ENCODE measurements at regions not wholly inside any gene's neighbourhood (a gene's known extent, or its start where the extent isn't known, plus 50 kb on each side); places are given as distances from the start of the nearest gene placed in this dataset.

GRCh38 chr7:52026140-52026539 lies 709.5 kb upstream of the COBL start:
- intact Hi-C loops (cut with micrococcal nuclease): no loop called here
- Histone ChIP-seq H3K27me3 (ENCODE audit: low read depth) (no peaks in the 10 kb centered on the region), H3K4me3 (no peak overlapping the region), H3K36me3 (no peaks in the 10 kb centered on the region), H3K9me3 (replicated peaks) (no peaks in the 10 kb centered on the region), H3K27ac (replicated peaks) (no peak overlapping the region), H3K4me1 (no peaks in the 10 kb centered on the region)
- TF ChIP-seq, protein P1, sequence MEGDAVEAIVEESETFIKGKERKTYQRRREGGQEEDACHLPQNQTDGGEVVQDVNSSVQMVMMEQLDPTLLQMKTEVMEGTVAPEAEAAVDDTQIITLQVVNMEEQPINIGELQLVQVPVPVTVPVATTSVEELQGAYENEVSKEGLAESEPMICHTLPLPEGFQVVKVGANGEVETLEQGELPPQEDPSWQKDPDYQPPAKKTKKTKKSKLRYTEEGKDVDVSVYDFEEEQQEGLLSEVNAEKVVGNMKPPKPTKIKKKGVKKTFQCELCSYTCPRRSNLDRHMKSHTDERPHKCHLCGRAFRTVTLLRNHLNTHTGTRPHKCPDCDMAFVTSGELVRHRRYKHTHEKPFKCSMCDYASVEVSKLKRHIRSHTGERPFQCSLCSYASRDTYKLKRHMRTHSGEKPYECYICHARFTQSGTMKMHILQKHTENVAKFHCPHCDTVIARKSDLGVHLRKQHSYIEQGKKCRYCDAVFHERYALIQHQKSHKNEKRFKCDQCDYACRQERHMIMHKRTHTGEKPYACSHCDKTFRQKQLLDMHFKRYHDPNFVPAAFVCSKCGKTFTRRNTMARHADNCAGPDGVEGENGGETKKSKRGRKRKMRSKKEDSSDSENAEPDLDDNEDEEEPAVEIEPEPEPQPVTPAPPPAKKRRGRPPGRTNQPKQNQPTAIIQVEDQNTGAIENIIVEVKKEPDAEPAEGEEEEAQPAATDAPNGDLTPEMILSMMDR (IDR thresholded peaks at IDR 0.05; ENCODE audit: borderline replicate concordance): no peak
- DNase-seq: no peak

- TF ChIP-seq, protein P1 (IDR thresholded peaks at IDR 0.05; ENCODE audit: borderline replicate concordance): no peak
- Histone ChIP-seq H3K27ac (replicated peaks) (no peak overlapping the region), H3K9me3 (replicated peaks) (peaks cover 6% of the 10 kb centered on the region), H3K27me3 (ENCODE audit: low read depth) (no peaks in the 10 kb centered on the region), H3K4me3 (no peak overlapping the region), H3K36me3 (no peaks in the 10 kb centered on the region), H3K4me1 (no peaks in the 10 kb centered on the region)
- DNase-seq: no peak
- intact Hi-C loops (cut with micrococcal nuclease): no loop called here
Measured at GRCh38 chr7:52021343-52021742, 704.7 kb upstream of the COBL start.

- TF ChIP-seq, protein P1 (IDR thresholded peaks at IDR 0.05; ENCODE audit: borderline replicate concordance): no peak
- H3K36me3 ChIP-seq: no peaks in the 10 kb centered on the region
- H3K9me3 ChIP-seq (replicated peaks): peaks cover 6% of the 10 kb centered on the region
- no peak overlapping the region for H3K27ac ChIP-seq (replicated peaks)
- intact Hi-C loops (cut with micrococcal nuclease): no loop called here
- no peaks in the 10 kb centered on the region for H3K4me1 ChIP-seq
- DNase-seq: no peak
- no peak overlapping the region for H3K4me3 ChIP-seq
- no peaks in the 10 kb centered on the region for H3K27me3 ChIP-seq (ENCODE audit: low read depth)
Measured at GRCh38 chr7:52018680-52019054, 702.1 kb upstream of the COBL start.

- no peaks in the 10 kb centered on the region for H3K36me3 ChIP-seq
- H3K4me3 ChIP-seq: no peak overlapping the region
- intact Hi-C loops (cut with micrococcal nuclease): no loop called here
- TF ChIP-seq, protein P1 (IDR thresholded peaks at IDR 0.05; ENCODE audit: borderline replicate concordance): peak; percentile 32
- no peak for DNase-seq
- H3K9me3 ChIP-seq (replicated peaks): peaks cover 6% of the 10 kb centered on the region
- no peaks in the 10 kb centered on the region for H3K27me3 ChIP-seq (ENCODE audit: low read depth)
- H3K27ac ChIP-seq (replicated peaks): no peak overlapping the region
- no peaks in the 10 kb centered on the region for H3K4me1 ChIP-seq
Measured at GRCh38 chr7:52017802-52018679, 701.4 kb upstream of the COBL start.

DNA sequence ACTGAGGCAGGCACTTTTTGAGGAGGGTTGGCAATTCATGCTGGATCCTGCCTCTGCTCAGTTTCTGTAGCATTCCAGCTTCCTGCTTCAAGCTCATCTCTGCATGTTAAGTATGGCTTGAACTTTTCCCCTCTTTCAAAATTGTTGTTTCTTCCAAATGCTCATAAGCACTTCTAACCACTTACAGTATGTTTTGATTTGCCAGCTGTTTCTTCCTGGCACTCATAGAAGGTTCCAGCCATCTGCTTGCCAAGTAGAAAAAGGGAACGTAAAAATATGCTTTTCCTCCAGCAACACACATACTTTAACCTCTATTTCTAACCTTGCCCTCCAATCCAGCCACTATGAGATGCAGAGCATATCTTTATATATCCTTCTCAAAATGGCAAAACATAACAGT lies 692.6 kb upstream of the COBL start:
- no peak for DNase-seq
- TF ChIP-seq, protein P1 (IDR thresholded peaks at IDR 0.05; ENCODE audit: borderline replicate concordance): no peak
- Histone ChIP-seq H3K27ac (replicated peaks) (no peak overlapping the region), H3K36me3 (no peaks in the 10 kb centered on the region), H3K27me3 (ENCODE audit: low read depth) (no peaks in the 10 kb centered on the region), H3K9me3 (replicated peaks) (no peaks in the 10 kb centered on the region), H3K4me1 (no peaks in the 10 kb centered on the region), H3K4me3 (no peak overlapping the region)
- intact Hi-C loops (cut with micrococcal nuclease): no loop called here
